ENCODE measurements at regions not wholly inside any gene's neighbourhood (a gene's known extent, or its start where the extent isn't known, plus 50 kb on each side); places are given as distances from the start of the nearest gene placed in this dataset.

DNA sequence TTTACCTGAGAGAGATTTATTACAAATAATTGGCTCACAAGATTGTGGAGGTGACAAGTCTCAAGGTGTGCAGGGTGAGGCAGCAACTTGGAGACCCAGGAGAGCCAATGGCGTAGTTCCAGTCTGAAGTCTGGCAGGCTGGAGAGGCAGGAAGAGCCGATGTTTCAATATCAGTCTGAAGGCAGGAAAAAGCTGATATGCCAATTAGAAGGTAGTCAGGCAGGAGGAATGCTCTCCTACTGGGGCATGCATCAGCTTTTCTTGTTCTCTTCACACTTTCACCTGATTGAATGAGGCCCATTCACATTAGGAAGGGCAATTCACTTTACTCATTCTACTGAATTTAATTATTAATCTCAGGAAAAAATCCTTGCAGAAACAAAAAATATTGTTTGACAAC is 1351.7 kb upstream of the ADGRL3 start:
- TF ChIP-seq, protein P1, sequence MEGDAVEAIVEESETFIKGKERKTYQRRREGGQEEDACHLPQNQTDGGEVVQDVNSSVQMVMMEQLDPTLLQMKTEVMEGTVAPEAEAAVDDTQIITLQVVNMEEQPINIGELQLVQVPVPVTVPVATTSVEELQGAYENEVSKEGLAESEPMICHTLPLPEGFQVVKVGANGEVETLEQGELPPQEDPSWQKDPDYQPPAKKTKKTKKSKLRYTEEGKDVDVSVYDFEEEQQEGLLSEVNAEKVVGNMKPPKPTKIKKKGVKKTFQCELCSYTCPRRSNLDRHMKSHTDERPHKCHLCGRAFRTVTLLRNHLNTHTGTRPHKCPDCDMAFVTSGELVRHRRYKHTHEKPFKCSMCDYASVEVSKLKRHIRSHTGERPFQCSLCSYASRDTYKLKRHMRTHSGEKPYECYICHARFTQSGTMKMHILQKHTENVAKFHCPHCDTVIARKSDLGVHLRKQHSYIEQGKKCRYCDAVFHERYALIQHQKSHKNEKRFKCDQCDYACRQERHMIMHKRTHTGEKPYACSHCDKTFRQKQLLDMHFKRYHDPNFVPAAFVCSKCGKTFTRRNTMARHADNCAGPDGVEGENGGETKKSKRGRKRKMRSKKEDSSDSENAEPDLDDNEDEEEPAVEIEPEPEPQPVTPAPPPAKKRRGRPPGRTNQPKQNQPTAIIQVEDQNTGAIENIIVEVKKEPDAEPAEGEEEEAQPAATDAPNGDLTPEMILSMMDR (conservative IDR thresholded peaks at IDR 0.05; ENCODE audit: low read depth, low read length), result no peak
- TF ChIP-seq EZH2 (IDR thresholded peaks at IDR 0.05; ENCODE audit: borderline replicate concordance, low read depth, low read length, poor library complexity, severe bottlenecking), result no peak
